ENCODE measurements at regions not wholly inside any gene's neighbourhood (a gene's known extent, or its start where the extent isn't known, plus 50 kb on each side); places are given as distances from the start of the nearest gene placed in this dataset.

GRCh38 chr4:136458326-136458725, 1074.0 kb downstream of the PCDH18 start:
- no peak overlapping the region for H3K4me3 ChIP-seq (replicated peaks in 1 of 2; ENCODE audit: low read depth in 1 of 2, low read length in 2 of 2)
- intact Hi-C loops (cut with micrococcal nuclease), result no loop called here
- no peaks in the 10 kb centered on the region for H3K36me3 ChIP-seq (ENCODE audit: control insufficient read depth in 1 of 2, insufficient read depth in 2 of 2, low read length in 2 of 2)
- CTCF ChIA-PET, result no interaction called here
- RAD21 ChIA-PET (ENCODE audit: low non-redundant PET in 1 of 2, low total read pairs in 2 of 2, uncharacterized antibody in 2 of 2, unreplicated experiment in 2 of 2), result no interaction called here
- TF ChIP-seq EZH2 (IDR thresholded peaks at IDR 0.05), result no peak
- TF ChIP-seq ZFX (IDR thresholded peaks at IDR 0.05), result no peak
- no peak for TF ChIP-seq EZH2phosphoT487 (IDR thresholded peaks at IDR 0.05; ENCODE audit: borderline replicate concordance)
- no peak for TF ChIP-seq CTCF (IDR thresholded peaks at IDR 0.05 in 2 of 3, conservative IDR thresholded peaks at IDR 0.05 in 1 of 3; ENCODE audit: borderline replicate concordance in 1 of 3, insufficient read depth in 1 of 3, low read depth in 2 of 3, low read length in 2 of 3)
- no peak for TF ChIP-seq MAX (IDR thresholded peaks at IDR 0.05)
- no peak for TF ChIP-seq FOSL1 (IDR thresholded peaks at IDR 0.05; ENCODE audit: low read depth)
- TF ChIP-seq JUND (IDR thresholded peaks at IDR 0.05), result no peak
- TF ChIP-seq CBX3 (IDR thresholded peaks at IDR 0.05; ENCODE audit: low read depth), result no peak
- TF ChIP-seq SRF (IDR thresholded peaks at IDR 0.05; ENCODE audit: low read depth), result no peak
- TF ChIP-seq POLR2AphosphoS5 (IDR thresholded peaks at IDR 0.05; ENCODE audit: low read depth, low read length), result no peak
- TF ChIP-seq POLR2A (IDR thresholded peaks at IDR 0.05; ENCODE audit: borderline replicate concordance, extremely low read depth, insufficient read depth, insufficient read length), result no peak
- no peak for TF ChIP-seq ATF3 (IDR thresholded peaks at IDR 0.05)
- TF ChIP-seq ELF1 (IDR thresholded peaks at IDR 0.05; ENCODE audit: borderline replicate concordance, low read depth), result no peak
- no peak for TF ChIP-seq ZNF274 (IDR thresholded peaks at IDR 0.05; ENCODE audit: low read depth, low read length)
- no peak for TF ChIP-seq EGR1 (IDR thresholded peaks at IDR 0.05; ENCODE audit: low read depth)
- no peak for TF ChIP-seq REST (IDR thresholded peaks at IDR 0.05; ENCODE audit: low read depth)
- H3K27ac ChIP-seq (ENCODE audit: low read depth, low read length), result no peak overlapping the region
- no peaks in the 10 kb centered on the region for H3K79me2 ChIP-seq (ENCODE audit: insufficient read depth, low read length)
- no peak for DNase-seq (ENCODE audit: low read depth, low spot score)
- no peak overlapping the region for H2AFZ ChIP-seq (ENCODE audit: low read depth, low read length, poor library complexity, severe bottlenecking)
- no peak overlapping the region for H3K9ac ChIP-seq (ENCODE audit: low read length)
- H3K4me1 ChIP-seq (ENCODE audit: control insufficient read depth in 1 of 2, insufficient read depth in 2 of 2, low read length in 2 of 2), result no peaks in the 10 kb centered on the region
- no peaks in the 10 kb centered on the region for H3K27me3 ChIP-seq (ENCODE audit: insufficient read depth, low read length)
- no TSS peak for BruUV-seq (replicated peaks)
- no peak overlapping the region for H3K4me2 ChIP-seq (ENCODE audit: low read length)
- POLR2A ChIA-PET, result no interaction called here
- no peak for ATAC-seq
- H4K20me1 ChIP-seq (ENCODE audit: insufficient read depth), result no peaks in the 10 kb centered on the region
- no peaks in the 10 kb centered on the region for H3K9me3 ChIP-seq (ENCODE audit: control insufficient read depth in 1 of 2, insufficient read depth in 1 of 2, low read depth in 1 of 2, low read length in 2 of 2)
- H3K9me2 ChIP-seq (ENCODE audit: insufficient read depth), result no peaks in the 10 kb centered on the region

All from HCT116 (cell line).